Endodermal cell (in vitro differentiated cells): ENCODE measurements at regions not wholly inside any gene's neighbourhood (a gene's known extent, or its start where the extent isn't known, plus 50 kb on each side); places are given as distances from the start of the nearest gene placed in this dataset.

Experiments
- DNase-seq: peaks from one replicate; pipeline ENCODE4 v3.0.0-alpha.2; 2017
- H3K27ac ChIP-seq: 2 replicates; pipeline ENCODE4 v1.5.1; 2013; ENCODE audit warnings: mild to moderate bottlenecking, low read depth, low read length, moderate library complexity
- H3K27me3 ChIP-seq: 2 replicates; pipeline ENCODE4 v1.6.1; 2013; ENCODE audit warnings: mild to moderate bottlenecking, low read length, moderate library complexity; ENCODE audit not compliant: insufficient read depth, control insufficient read depth, poor library complexity, severe bottlenecking
- H3K36me3 ChIP-seq: 2 replicates; pipeline ENCODE4 v1.7.0; 2013; ENCODE audit warnings: mild to moderate bottlenecking, low read length, moderate library complexity; ENCODE audit not compliant: control insufficient read depth, insufficient read depth
- H3K4me1 ChIP-seq: one replicate; pipeline ENCODE4 v1.7.0; 2013; ENCODE audit warnings: low read length; ENCODE audit not compliant: control insufficient read depth, insufficient read depth
- H3K4me3 ChIP-seq: 2 replicates; pipeline ENCODE4 v1.5.1; 2013; ENCODE audit warnings: mild to moderate bottlenecking, low read length, moderate library complexity
- H3K9ac ChIP-seq: 2 replicates; pipeline ENCODE4 v1.6.1; 2013; ENCODE audit warnings: mild to moderate bottlenecking, low read length, moderate library complexity; ENCODE audit not compliant: poor library complexity, severe bottlenecking; ENCODE audit errors: extremely low read depth
- H3K9me3 ChIP-seq: 2 replicates; pipeline ENCODE4 v1.6.1; 2013; ENCODE audit warnings: mild to moderate bottlenecking, low read length, moderate library complexity; ENCODE audit not compliant: control insufficient read depth
- H3K27ac Mint-ChIP-seq: 2 replicates; pipeline ENCODE4 v1.8.0; 2020; ENCODE audit warnings: mixed read lengths
- H3K27me3 Mint-ChIP-seq: 2 replicates; pipeline ENCODE4 v1.8.0; 2021; ENCODE audit warnings: mild to moderate bottlenecking, mixed read lengths; ENCODE audit not compliant: insufficient read depth
- H3K36me3 Mint-ChIP-seq: 2 replicates; pipeline ENCODE4 v1.8.0; 2020; ENCODE audit warnings: low read depth, mixed read lengths
- H3K4me1 Mint-ChIP-seq: 2 replicates; pipeline ENCODE4 v1.8.0; 2020; ENCODE audit warnings: mixed read lengths
- H3K4me3 Mint-ChIP-seq: 2 replicates; pipeline ENCODE4 v1.8.0; 2020; ENCODE audit warnings: mild to moderate bottlenecking, moderate library complexity, mixed read lengths
- H3K9me3 Mint-ChIP-seq: 2 replicates; pipeline ENCODE4 v1.8.0; 2020; ENCODE audit warnings: mild to moderate bottlenecking, mixed read lengths
- WGBS, 2 experiments: methylation state at CpG; one replicate each; pipeline versions ENCODE4 v1.1.5 to v1.1.7; 2013; ENCODE audit warnings: missing lambda C conversion rate in 2 of 2, mixed read lengths in 1 of 2; ENCODE audit not compliant: insufficient coverage in 1 of 2, insufficient read length in 1 of 2; 5-methylcytosine and 5-hydroxymethylcytosine counted together
- TF ChIP-seq, protein P1 (sequence below): fragments of 200-600 bp; sonication (generic); conservative IDR thresholded peaks from 2 replicates; pipeline ENCODE4 v1.5.0; 2021; ENCODE audit warnings: antibody characterized with exemption, mild to moderate bottlenecking

DNA sequence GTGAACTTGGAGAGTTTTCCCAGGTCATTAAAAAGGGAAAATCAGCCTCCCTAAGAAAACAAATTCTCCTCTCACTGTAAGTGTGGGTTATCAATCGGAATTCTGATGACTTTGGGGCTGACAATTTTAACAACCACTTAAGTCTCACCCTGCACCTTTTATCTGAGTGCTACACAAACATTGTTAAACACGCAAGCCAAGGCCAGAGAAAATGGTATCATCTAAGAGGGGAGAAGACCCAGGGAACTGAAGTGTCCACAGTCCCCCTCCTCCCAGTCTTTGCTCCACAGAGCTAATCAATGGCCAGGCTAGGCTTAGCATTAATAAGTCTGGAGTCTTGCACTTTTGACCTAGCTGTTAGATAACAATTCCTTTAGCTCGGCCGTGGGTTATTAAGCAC lies 51.7 kb upstream of the TBX5 start:
- Mint-ChIP-seq H3K36me3 (no peaks in the 10 kb centered on the region), H3K27me3 (peaks cover 93% of the 10 kb centered on the region), H3K27ac (no peak overlapping the region), H3K4me3 (no peak overlapping the region), H3K4me1 (peaks cover 7% of the 10 kb centered on the region), H3K9me3 (no peaks in the 10 kb centered on the region)
- Histone ChIP-seq H3K9ac (no peak overlapping the region), H3K9me3 (no peaks in the 10 kb centered on the region), H3K27ac (no peak overlapping the region), H3K36me3 (no peaks in the 10 kb centered on the region), H3K27me3 (peaks cover 93% of the 10 kb centered on the region), H3K4me3 (no peak overlapping the region), H3K4me1 (no peaks in the 10 kb centered on the region)
- no peak for DNase-seq
- TF ChIP-seq, protein P1, sequence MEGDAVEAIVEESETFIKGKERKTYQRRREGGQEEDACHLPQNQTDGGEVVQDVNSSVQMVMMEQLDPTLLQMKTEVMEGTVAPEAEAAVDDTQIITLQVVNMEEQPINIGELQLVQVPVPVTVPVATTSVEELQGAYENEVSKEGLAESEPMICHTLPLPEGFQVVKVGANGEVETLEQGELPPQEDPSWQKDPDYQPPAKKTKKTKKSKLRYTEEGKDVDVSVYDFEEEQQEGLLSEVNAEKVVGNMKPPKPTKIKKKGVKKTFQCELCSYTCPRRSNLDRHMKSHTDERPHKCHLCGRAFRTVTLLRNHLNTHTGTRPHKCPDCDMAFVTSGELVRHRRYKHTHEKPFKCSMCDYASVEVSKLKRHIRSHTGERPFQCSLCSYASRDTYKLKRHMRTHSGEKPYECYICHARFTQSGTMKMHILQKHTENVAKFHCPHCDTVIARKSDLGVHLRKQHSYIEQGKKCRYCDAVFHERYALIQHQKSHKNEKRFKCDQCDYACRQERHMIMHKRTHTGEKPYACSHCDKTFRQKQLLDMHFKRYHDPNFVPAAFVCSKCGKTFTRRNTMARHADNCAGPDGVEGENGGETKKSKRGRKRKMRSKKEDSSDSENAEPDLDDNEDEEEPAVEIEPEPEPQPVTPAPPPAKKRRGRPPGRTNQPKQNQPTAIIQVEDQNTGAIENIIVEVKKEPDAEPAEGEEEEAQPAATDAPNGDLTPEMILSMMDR: no peak
- WGBS, 2 experiments: 64 to 66% methylated on average over 3 to 4 of the region's 4 CpGs
